HepG2 (cell line): ENCODE measurements at regions not wholly inside any gene's neighbourhood (a gene's known extent, or its start where the extent isn't known, plus 50 kb on each side); places are given as distances from the start of the nearest gene placed in this dataset.

ENCODE experiments used
- ATAC-seq: fragments of 200-7000 bp; cut with Tn5 transposase; 3 replicates; pipeline ENCODE4 v1.9.1; 2020; ENCODE audit warnings: mild to moderate bottlenecking, moderate library complexity
- BruUV-seq: library from RNA; stranded (reverse); fragments of 400-500 nt; replicated peaks from 2 replicates; lab custom pipeline; 2021; lab: Mats Ljungman, UMichigan
- CTCF ChIA-PET: fragments of 300-600 bp; formaldehyde crosslinking; extraction: SDS; loops from one replicate; lab custom pipeline; 2021; ENCODE audit warnings: low total read pairs, inconsistent platforms, low intra/inter-chr PET ratio; lab: Yijun Ruan, JAX
- POLR2A ChIA-PET: fragments of 350-600 bp; sonication (Branson Sonifier 250); formaldehyde crosslinking; loops from one replicate; lab custom pipeline; 2020; ENCODE audit warnings: antibody characterized with exemption, inconsistent platforms; lab: Yijun Ruan, JAX
- DNase-seq: peaks from one replicate; pipeline ENCODE4 v3.0.0-alpha.2; 2015; ENCODE audit warnings: low spot score
- FAIRE-seq: peaks from 3 replicates; lab custom pipeline; 2011; peaks lifted over from hg19 to GRCh38; lab: Jason Lieb, UNC
- H2AFZ ChIP-seq: one replicate; pipeline ENCODE4 v1.6.1; 2011; ENCODE audit warnings: low read length, inconsistent platforms
- H3K27ac ChIP-seq: fragments of 300-600 bp; 3 replicates; pipeline ENCODE4 v1.8.0; 2011; ENCODE audit warnings: mixed run types, mild to moderate bottlenecking, mixed read lengths, low read length, inconsistent platforms; ENCODE audit not compliant: insufficient read depth; ENCODE audit errors: extremely low read length
- H3K27me3 ChIP-seq, 2 experiments: fragments of 200-600 bp in 1 of 2; 2 replicates in 1 of 2; 3 replicates in 1 of 2; pipeline versions ENCODE4 v1.6.0 to v1.8.0; 2011; ENCODE audit warnings: low read length in 2 of 2, mild to moderate bottlenecking in 2 of 2, moderate library complexity in 2 of 2, inconsistent platforms in 1 of 2; ENCODE audit not compliant: insufficient read depth in 2 of 2, control insufficient read depth in 1 of 2
- H3K36me3 ChIP-seq, 2 experiments: fragments of 200-600 bp in 1 of 2; replicated peaks in 1 of 2; 2 replicates in 1 of 2; 3 replicates in 1 of 2; pipeline versions ENCODE4 v1.5.1 to v1.8.0; 2011; ENCODE audit warnings: low read length in 2 of 2, inconsistent platforms in 1 of 2; ENCODE audit not compliant: insufficient read depth in 2 of 2, control insufficient read depth in 1 of 2
- H3K4me1 ChIP-seq: 2 replicates; pipeline ENCODE4 v1.5.1; 2012; ENCODE audit warnings: low read length, inconsistent platforms; ENCODE audit not compliant: insufficient read depth
- H3K4me2 ChIP-seq: 2 replicates; pipeline ENCODE4 v1.6.0; 2011; ENCODE audit warnings: low read depth, low read length, inconsistent platforms
- H3K4me3 ChIP-seq, 3 experiments: fragments of 200-600 bp in 1 of 3; sonication (generic), shearing (Covaris generic) in 1 of 3; replicated peaks in 1 of 3; 2 replicates each; pipeline ENCODE4 v1.5.1; 2011 to 2016; ENCODE audit warnings: low read length in 3 of 3, inconsistent platforms in 2 of 3, low read depth in 2 of 3, mild to moderate bottlenecking in 2 of 3, control low read depth in 1 of 3, mixed read lengths in 1 of 3; ENCODE audit not compliant: insufficient read depth in 1 of 3
- H3K79me2 ChIP-seq: one replicate; pipeline ENCODE4 v1.6.1; 2011; ENCODE audit warnings: low read length, inconsistent platforms; ENCODE audit not compliant: insufficient read depth
- H3K9ac ChIP-seq: 2 replicates; pipeline ENCODE4 v1.6.0; 2011; ENCODE audit warnings: mild to moderate bottlenecking, low read depth, low read length, inconsistent platforms; ENCODE audit not compliant: insufficient read depth
- H3K9me3 ChIP-seq: 2 replicates; pipeline ENCODE4 v1.5.1; 2012; ENCODE audit warnings: mild to moderate bottlenecking, low read length
- H4K20me1 ChIP-seq: 2 replicates; pipeline ENCODE4 v1.6.0; 2011; ENCODE audit warnings: inconsistent platforms, mild to moderate bottlenecking, low read length, moderate library complexity; ENCODE audit not compliant: insufficient read depth
- ATF7-NPFF ChIP-seq: sonication (generic); formaldehyde crosslinking; IDR thresholded peaks from 2 replicates; pipeline ENCODE4 v1.8.1; 2023; ENCODE audit warnings: mild to moderate bottlenecking, low read depth, missing genetic modification reagents, moderate library complexity
- NFRKB ChIP-seq: fragments of 450-650 bp; IDR thresholded peaks from 2 replicates; pipeline ENCODE4 v1.6.1; 2017
- NR1H2 ChIP-seq: sonication (generic); formaldehyde crosslinking; IDR thresholded peaks from 2 replicates; pipeline ENCODE4 v1.8.1; 2022; ENCODE audit warnings: low read depth, missing genetic modification reagents, borderline replicate concordance
- NR3C1 ChIP-seq: sonication (generic); formaldehyde crosslinking; IDR thresholded peaks from 2 replicates; pipeline ENCODE4 v1.4.0; 2020; ENCODE audit warnings: missing genetic modification reagents
- SNAPC2 ChIP-seq: sonication (generic); formaldehyde crosslinking; IDR thresholded peaks from 2 replicates; pipeline ENCODE4 v1.8.1; 2022; ENCODE audit warnings: mild to moderate bottlenecking, missing genetic modification reagents
- WGBS: methylation state at CpG from one replicate; pipeline ENCODE4 v1.1.6; 2017; ENCODE audit warnings: low lambda C conversion rate; 5-methylcytosine and 5-hydroxymethylcytosine counted together
- in situ Hi-C: cut with HindIII; loops from 2 replicates; pipeline ENCODE4 v1.10.0; 2017; ENCODE audit warnings: low pct_unique_long_range_greater_than_20kb; ENCODE audit not compliant: extremely low pct_ligation_motif_present
- intact Hi-C: fragments of 100-400 bp; cut with micrococcal nuclease; formaldehyde crosslinking; loops from one replicate; pipeline ENCODE4 v1.10.0; 2022; ENCODE audit not compliant: unreplicated experiment

- in situ Hi-C loops = no loop called here
- 4% methylated on average over 5 of the region's 5 CpGs for WGBS
- no peak for DNase-seq
Measured at GRCh38 chr4:24256547-24256946, 327.8 kb downstream of the DHX15 start.

GRCh38 chr4:24256066-24256465 lies 328.3 kb downstream of the DHX15 start:
- H3K79me2 ChIP-seq = no peaks in the 10 kb centered on the region
- WGBS = 54% methylated on average over 4 of the region's 4 CpGs
- no peaks in the 10 kb centered on the region for H3K9me3 ChIP-seq
- H3K4me3 ChIP-seq = no peak overlapping the region
- H3K4me1 ChIP-seq = no peaks in the 10 kb centered on the region
- H3K36me3 ChIP-seq = no peaks in the 10 kb centered on the region
- TF ChIP-seq NR1H2 (no peak), ATF7-NPFF (CRISPR knock-in tag) (no peak), NR3C1 (CRISPR knock-in tag) (no peak)
- H2AFZ ChIP-seq = no peak overlapping the region
- no peak for ATAC-seq
- no peak overlapping the region for H3K4me2 ChIP-seq
- in situ Hi-C loops = no loop called here
- DNase-seq = no peak
- H3K27me3 ChIP-seq = 0 out of 5 replicates have a peak, but pooled peaks cover 0 to 2% of the 10 kb centered on the region in 2 experiments
- no TSS peak for BruUV-seq
- no peak for FAIRE-seq
- CTCF ChIA-PET = no interaction called here
- intact Hi-C loops = no loop called here
- no peak overlapping the region for H3K27ac ChIP-seq
- H4K20me1 ChIP-seq = no peaks in the 10 kb centered on the region
- POLR2A ChIA-PET = no interaction called here
- H3K9ac ChIP-seq = no peak overlapping the region

More at GRCh38 chr4:24256547-24256946, 327.8 kb downstream of the DHX15 start:
- ChIA-PET CTCF (no interaction called here), POLR2A (no interaction called here)
- H2AFZ ChIP-seq = no peak overlapping the region
- FAIRE-seq (no peak), ATAC-seq (no peak)
- no peaks in the 10 kb centered on the region for H4K20me1 ChIP-seq
- no TSS peak for BruUV-seq
- TF ChIP-seq SNAPC2 (CRISPR knock-in tag) (no peak), NFRKB (no peak)
- no peak overlapping the region for H3K4me3 ChIP-seq
- H3K4me2 ChIP-seq = no peak overlapping the region
- no peaks in the 10 kb centered on the region for H3K36me3 ChIP-seq
- H3K9me3 ChIP-seq = no peaks in the 10 kb centered on the region
- H3K9ac ChIP-seq = no peak overlapping the region
- intact Hi-C loops = no loop called here
- H3K27ac ChIP-seq = no peak overlapping the region
- H3K27me3 ChIP-seq = 0 out of 5 replicates have a peak, but pooled peaks cover 0 to 2% of the 10 kb centered on the region in 2 experiments
- H3K4me1 ChIP-seq = no peaks in the 10 kb centered on the region
- no peaks in the 10 kb centered on the region for H3K79me2 ChIP-seq
